HT-29 (cell line): ENCODE measurements at regions not wholly inside any gene's neighbourhood (a gene's known extent, or its start where the extent isn't known, plus 50 kb on each side); places are given as distances from the start of the nearest gene placed in this dataset.

Experiments
- DNase-seq: peaks from one replicate; pipeline ENCODE4 v3.0.0-alpha.2; 2015; ENCODE audit warnings: low spot score

DNA sequence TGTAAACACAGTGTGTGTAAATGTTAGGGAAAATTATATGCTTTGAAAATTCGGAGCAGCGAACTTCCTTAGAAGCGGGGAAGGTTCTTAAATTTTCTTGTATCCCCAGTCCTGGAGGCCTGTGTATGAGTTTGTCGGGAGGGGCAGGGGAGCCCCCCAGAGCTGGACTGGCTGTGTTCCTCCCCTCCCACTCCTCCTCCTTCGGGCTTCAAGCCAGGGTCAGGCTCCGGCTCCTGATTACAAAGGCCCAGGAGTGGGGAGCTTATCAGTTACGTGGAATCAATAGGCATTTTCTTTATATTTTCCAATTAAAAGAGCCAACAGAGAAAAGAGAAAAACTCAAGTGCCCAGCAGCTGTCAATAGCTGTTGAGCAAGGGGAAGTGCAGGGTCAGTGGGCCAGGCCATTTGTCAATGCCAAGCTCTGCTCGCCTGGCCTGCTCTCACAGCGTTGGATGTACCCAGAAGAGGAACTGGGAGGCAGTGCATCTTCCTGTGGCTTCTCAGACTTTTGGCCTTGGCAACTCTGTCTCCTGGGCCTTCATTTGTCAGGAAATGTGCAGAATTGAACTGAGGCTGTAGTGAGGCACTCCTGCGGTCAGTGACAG lies 156.9 kb upstream of the PCBD1 start:
- DNase-seq = no peak

DNA sequence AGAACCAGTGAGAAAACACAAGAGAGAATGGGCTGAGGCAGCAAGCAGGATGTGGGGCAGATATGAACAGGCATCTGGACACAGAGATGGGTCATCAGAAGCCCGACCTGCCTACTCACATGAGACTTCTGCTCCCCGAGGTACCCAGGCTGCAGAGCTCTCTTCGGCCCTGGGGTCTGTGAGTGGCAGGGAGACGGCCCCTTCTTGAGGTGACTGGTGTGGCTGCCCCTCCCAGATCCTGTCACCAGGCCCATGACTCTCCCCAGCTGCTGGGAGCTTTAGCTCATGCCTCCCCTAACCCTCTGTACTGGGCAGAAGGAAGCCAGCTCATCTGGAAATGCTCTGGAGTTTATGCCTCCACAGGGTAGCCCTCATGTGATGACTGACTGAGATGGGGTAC lies 157.6 kb upstream of the PCBD1 start:
- DNase-seq = no peak

DNA sequence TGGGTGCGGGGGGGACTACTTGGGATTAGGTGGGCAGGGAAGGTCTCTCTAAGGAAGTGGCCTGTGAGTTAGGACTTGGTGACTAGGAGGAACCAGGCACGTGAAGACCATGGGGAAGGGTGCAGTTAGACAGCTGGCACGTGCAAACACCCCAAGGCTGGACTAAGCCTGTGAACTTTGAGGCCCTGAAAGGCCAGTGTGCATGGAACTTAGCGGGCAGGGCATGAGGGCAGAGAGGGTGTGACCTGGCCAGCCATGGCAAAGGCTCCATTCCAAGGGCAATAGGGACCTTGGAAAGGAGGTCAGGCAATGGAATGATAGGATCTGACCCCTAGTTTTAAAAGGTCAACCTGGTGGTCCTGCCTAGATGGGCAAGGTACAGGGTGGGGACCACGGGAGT lies 158.4 kb upstream of the PCBD1 start:
- DNase-seq = no peak

DNA sequence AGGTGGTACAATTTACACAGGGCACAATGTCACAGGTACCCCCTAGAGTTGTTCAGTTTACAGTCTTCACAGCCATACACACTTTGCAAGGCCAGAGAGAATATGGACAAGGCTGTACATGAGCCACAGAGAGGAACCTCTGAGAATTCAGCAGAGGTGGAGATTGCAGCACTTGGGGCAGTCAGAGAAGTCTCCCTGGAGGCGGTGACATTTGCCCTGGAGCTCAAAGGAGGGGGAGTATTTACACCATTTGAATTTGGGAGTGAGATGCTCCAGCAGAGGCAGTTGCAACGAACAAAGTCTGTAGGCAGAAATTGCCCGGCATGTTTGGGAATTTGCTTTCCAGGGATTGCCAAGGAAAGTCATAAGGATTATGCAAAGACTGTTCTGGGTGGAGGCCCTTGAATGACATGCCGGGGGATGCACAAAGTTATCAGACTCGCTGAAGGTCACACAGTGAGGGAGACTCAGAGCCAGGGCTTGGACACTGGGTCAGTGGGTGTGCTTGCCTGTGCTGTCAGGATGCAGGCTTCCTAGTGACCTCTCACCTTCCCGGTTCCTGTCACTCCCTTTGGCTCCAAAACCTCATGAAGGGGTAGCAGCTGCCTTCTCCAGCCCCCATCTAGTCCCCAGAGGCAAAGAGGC lies 160.7 kb upstream of the PCBD1 start:
- DNase-seq = no peak

DNA sequence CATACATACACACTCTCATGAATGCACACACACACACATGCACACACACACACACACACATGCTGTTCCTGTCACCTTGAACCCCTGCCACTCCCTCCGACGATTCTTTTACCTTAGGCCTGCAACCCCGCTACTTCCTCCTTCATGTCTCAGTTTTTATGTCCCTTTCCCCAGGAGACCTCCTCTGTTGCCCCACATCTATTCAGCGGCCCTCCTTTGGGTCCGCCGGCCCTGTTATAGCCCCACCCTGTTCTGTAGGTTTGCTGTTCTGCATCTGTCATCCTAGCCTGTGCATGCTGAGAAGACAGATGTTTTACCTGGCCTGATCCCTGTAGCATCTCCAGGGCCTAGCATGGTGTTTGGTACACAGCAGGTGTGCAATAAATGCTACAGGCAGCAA lies 161.6 kb upstream of the PCBD1 start:
- no peak for DNase-seq

DNA sequence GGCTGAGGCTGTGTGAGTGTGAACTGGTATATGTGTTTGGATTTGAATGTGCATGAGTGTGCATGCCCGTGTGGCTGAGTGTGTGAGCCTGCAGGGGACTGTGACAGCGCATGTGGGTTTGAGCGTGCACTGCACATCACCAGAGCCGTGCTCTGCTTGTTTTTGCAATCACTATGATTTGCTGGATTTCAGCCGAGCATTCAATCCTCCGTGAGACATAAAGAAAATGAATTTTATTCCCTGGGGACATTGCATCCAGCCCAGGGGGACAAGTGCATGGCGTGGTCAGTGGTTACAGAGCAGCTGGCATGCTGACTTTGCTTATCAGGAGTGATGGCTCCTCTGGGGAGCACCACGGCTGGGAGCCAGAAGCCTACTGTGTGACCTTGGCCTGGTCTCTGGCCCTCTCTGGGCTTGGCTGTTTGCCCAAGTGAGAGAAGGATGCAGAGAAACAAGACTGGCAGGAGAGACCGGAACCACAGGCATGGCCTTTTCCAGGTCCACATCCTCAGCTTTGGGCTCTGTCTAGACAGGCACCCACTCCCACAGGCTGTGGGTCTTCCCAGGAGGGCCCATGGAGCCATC lies 160.2 kb upstream of the UNC5B start:
- no peak for DNase-seq

DNA sequence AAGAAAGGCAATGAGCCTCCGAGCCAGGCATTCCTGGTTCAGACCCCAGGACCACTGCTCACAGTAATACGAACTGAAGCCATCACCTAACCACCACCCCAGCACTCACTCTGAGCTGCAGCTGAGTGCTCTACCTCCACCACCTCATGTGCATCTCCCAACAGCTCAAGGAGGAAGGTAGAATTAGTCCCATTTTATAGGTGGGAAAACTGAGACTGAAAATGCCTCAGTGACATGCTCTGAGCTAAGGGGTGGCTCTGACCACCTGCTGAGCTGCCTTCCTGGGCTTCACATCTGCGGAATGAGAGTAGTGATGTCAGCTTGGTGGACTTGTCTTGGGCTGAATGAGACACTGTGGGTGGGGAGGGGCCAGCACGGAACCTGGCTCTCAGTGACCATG lies 159.7 kb upstream of the UNC5B start:
- no peak for DNase-seq

DNA sequence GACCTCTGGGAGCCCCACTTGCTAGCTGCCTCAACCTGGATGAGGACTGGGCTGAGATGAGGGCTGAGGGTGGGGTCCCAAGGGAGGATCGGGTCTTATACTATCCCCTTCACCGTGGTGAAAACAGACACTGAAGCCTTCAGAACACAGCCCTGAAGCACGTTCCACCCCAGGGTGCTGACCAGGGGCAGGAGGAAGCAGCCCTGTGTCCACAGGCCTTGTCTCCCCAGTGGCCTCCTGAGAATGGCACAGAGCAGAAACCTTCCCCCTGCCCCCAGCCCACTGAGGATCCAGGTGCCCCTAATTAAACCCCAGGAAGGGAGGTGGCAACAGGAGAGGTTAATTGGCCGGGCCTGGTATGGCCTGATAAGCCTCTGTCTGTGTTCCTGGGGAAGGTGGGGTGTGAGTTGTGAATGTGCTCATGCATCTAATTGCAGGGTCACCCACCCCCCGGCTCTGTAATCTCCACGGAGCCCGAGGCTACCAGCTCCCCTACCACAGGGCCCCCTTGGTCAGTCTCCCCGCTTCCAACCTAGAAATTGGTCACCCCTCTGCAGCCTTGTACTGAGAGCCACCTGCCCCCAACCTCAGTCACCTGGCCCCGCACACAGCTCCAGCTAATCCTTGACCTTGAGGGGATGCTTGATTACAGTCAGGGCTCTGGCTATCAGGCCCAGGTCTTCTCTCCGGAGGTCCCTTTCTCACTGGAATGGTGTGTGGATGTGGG lies 159.0 kb upstream of the UNC5B start:
- DNase-seq = no peak

DNA sequence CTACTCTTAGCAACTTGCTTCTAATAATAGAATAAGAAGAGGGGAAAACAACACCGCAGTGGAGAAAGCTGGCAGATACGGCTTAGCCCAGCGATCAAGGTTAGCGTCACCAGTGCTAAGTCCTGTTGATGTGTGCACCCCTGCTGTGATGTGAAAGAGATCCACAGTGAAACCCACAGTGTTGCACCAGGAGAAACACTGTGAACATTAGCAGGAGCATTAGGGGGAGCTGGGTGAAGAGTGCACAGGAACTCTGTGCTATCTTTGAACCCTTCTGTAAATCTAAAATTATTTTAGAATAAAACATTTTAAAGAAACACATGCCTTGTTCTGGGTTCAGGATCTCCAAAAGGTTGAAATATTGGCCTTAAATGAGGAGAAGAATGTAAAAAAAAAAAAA lies 154.1 kb upstream of the UNC5B start:
- DNase-seq = no peak

DNA sequence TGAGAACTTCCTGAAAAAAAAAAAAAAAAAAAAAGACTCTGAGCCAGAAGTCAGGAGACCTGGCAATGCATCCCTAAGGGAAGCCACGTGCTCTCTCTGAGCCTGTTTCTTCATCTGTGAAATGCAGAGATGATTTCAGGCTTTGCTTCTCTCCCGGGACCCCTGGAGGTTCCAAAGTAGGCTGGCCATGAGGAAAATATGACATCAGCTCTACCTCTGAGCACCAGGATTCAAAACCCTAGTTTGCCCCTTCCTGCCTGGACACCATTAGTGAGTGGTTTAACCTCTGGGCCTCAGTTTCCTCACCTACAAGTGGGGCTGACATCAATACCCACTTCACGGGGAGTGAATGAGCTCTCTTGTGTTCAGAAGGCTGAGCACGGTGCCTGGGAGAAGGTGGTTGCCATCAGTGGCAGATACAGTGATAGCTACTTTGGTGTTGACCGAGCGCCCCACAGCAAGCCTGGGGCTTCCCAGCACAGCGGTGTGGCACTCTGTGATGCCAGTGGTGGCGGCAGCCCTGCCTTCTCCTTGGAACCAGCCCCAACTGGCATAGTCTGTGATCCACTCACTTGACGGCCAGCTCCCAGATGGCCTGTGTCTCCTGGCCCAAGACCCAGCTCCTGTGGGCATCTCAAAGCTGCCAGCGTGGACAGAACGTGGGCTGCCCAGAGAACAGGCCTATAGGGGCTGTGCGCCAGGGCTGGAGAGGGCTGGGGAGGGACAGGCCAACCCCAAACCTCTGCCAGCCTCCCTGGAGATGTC lies 153.1 kb upstream of the UNC5B start:
- DNase-seq = no peak

DNA sequence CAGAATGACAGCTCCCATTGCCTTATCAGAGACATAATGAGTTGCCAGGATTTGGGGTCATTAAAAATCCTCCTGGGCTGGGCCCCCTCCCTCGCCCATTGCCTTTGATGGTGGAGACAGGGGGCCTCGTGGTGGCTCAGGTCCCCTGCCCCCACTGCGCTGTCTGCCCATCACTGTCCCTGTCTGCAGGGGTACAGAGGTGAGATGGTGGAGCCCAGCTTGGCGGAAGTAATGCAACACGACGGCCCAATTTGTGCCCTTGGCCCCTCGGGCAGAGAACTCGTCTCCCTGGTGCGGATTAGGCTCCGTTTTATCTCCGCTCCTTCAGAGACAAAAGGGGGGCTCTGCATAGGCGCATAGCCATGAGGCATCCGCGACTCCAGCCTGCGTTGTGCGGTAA lies 152.4 kb upstream of the UNC5B start:
- no peak for DNase-seq

DNA sequence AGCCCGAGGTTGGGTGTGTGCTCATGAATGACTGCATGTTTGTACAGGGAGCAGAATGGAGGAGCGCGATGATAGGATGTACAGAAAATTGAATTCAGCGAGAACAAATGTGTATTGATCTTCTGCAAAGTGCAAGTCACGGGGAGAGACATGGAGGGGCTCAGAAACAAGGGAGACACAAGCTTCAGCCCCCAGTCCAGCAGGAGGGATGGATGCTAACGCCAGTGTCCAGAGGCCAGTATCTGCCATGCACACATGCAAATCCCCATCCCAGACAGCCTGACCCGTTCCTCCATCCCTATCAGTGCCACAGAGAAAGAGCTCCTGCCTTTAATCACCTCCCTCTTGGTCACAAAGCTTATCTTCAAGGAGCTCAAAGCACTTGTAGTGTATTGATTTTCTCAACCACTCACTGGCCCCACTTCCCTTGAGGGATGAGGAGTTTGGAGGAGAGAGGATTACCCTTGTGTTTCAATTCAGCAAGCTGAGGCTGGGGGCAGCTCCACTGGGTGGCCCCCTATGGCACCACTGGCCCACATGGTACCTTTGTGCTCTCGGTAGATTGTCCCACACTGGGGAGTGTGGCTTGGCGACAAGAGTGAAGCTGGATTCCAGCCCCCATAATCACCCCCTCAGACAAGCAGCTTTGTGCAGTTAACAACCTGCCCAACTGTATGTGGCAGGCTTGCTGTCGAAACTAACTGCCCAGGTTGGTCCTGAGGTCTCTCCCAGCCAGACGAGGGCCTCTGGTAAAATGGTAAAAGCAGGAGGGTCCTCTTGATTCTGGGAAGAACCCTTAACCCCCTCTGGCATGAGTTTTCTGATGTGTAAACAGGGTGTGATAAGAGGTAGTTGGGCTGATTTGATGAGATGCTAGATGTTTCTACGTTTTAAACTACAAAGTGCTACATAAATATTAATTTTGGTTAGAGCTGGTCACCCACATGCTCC lies 151.6 kb upstream of the UNC5B start:
- no peak for DNase-seq

DNA sequence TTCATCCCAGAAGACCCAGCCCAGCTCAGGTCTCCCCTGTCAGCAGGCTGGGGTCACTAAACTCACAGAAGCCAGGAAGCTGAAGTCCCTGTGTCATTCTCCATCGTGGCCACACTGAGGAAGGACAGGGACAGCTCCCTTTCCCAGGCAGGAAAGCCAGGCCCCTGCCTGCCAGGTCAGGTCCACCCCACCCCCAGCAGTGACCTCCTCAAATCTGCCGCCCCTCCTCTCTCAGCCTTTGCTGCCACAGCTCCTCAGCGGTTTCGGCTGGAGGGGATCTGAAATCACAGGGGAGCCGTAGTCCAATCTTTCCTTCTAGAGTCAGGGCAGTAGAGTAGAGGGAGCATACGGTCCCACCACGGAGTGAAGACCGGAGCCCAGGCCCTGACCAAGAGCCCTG lies 150.9 kb upstream of the UNC5B start:
- no peak for DNase-seq

DNA sequence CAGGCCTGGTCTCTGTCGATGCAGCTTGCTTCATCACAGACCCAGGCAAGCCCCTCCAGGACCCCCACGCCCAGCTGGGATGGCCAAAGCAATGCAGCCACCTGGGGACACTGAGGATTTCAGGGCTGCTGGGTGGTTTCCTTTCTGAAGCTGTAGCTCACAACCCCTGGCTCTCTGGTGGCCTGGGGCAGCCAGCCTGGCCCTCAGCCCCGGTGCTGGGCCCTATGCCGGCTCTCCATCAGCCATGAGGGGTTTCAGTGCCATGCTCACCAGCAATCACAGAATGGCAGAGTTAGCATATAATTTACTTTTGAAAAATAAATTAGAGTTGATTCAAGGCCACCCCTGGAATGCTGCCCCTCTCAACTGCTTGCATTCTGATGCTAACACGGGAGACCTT lies 150.2 kb upstream of the UNC5B start:
- DNase-seq = no peak

DNA sequence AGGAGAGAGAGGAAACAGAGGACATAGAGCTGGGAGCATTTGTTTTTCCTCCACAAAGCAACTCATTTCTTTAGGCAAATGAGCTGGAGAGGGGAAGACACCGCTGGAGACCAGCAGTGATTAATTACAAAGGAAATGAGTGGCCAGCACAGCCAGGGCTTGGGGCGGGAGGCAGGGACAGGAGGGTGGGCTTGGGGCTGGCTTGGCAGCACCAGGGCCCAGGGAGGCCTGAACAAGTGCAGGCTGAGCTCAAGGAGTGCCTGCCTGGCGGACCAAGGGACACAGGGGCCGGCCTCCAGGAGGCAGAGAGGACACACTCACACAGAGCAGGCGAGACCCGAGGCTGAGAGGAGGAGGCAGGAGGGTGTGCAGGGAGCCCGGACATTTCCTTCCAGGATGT lies 149.0 kb upstream of the UNC5B start:
- DNase-seq = no peak

DNA sequence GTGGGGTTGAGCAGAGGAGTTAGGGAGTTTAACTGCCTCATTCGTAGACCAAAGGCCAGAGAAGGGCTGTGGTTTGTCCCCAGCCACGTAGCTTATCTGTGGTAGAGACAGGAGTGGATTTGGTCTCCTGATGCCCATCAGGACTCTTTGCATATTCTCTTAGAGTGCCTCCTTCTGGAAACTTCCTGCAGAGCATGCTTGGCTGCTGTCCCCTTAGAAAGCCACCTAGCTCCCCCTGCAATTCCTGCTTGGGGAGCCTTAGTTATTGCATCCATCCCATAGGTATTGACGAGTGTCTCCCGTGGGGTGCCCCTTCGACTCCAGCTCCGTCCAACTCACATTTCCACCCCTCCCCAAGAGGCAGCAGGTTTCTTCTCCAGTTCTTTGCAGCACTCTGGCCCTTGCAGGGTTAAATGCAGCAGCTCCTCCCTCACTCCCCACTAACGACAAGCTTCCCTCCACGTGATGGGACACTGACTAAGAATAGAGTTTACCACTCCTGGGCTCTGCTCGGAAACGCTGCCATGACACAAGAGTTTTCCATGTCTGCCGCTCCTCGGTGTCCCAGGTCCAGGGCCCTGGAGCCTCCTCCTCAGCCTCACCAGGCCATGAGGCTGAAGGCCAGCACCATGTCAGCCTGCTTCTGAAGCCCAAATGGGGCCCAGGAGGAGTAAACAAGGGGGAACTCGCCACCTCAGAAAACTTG lies 147.8 kb upstream of the UNC5B start:
- DNase-seq = no peak

DNA sequence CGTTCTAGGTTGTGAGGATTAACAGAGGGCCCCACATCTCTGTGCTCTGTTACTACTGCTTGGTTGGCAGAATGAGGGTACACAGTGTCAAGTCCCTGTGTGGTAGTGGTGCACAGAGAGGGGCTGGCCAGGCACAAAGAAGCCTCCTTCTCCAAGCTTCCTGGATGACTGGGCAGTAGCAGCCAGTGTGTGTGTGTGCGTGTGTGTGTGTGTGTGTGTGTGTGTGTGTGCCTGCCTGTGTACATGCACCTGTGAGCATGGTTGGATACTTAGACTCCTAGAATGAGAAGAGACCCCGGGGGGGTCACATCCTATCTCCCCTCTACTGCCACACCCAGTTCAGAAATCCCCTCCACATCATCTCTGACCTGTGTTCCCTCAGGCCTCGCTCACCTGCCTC lies 146.7 kb upstream of the UNC5B start:
- no peak for DNase-seq

DNA sequence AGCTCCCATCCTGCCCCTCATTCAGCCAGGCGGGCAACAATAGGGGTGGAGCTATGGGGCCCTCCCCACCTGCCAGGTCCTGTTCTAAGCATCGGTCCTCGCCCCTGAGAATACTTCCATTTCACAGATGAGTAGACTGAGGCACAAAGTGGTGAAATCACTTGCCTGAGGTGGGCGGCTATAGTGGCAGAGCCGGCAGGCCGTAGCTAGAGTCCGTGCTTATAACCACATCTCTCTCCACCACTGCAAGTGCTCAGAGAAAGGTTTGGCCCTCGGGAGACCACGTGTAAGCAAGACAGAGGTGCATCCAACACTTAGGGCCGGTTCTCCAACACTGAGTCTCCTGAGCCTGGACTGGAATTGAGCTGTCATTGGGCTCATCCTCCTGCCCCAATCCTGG lies 145.8 kb upstream of the UNC5B start:
- DNase-seq = no peak

DNA sequence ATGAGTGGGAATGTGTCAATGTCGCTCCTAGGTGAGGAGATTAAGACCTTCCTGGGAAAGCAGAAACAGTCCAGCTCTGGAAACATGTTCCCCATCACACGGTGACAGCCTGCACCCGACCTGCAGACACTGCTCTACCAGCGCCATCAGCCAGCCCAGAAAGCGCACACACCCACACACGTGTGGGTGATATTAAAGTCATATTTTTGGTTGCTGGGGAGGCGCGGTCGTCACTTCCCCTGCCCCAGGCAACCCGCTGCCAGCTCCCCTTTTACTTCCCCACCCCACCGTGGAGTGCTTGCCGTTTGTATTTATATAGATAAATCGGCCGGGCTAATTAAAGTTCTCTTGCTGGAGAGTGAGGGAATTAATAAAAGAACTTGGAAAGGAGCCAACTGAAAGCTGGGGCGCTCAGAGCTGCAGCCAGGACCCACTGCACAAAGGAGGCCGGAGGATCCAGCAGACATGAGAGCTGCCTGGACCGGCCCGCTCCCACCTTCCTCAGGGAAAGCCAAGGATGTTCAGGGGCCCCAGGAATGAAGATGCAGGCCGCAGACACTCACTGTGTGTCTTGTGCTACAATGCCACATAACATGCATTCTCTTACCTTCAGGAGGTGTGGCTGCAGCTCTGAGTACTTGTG lies 145.2 kb upstream of the UNC5B start:
- no peak for DNase-seq

DNA sequence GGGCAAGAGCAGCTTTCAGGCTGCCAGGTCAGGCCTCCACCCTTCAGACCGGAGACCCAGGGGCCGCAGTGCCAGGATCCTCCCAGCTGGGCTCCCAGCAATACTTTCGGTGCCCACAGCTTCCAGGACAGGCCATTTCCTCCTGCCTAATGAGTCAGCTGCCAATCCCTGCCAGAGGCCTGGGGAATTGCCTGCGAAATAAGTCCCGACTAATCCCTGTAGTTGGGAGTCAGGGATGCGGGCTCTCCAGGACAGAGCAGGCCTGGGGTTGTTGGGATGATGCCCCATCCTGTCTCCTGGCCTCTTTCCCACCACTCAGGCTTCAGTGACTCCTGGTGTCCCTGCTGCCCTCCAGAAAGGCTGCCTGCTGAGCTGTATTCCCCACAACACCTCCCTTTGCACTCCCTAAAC lies 143.5 kb upstream of the UNC5B start:
- peak; percentile 15 for DNase-seq
